ENCODE measurements at regions not wholly inside any gene's neighbourhood (a gene's known extent, or its start where the extent isn't known, plus 50 kb on each side); places are given as distances from the start of the nearest gene placed in this dataset.

- DNase-seq (ENCODE audit: low spot score) = no peak
Measured at GRCh38 chr16:86889974-86890373, 311.6 kb downstream of the FOXL1 start.

DNA sequence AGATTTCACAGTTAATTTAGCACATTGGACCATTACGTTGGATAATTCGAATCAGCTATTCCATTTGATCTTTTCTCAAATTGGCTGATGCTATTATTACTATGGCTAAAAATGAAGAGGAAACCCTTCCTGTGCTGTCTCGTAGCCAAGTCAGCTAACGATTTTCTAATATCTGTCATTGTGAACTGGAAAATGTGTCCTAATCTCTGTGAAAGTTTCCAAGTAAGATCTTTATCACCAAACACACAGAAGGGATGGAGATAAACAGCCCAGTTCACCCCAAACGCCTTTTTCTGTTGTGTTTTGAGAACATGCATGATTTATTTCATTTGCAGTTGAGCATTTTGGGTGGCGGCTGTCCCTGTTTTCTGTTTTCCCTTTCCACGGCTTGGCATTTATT is 312.8 kb downstream of the FOXL1 start:
- no peak for DNase-seq (ENCODE audit: low spot score)

GRCh38 chr16:86891631-86892030 is 313.3 kb downstream of the FOXL1 start:
- DNase-seq (ENCODE audit: low spot score) = no peak

DNA sequence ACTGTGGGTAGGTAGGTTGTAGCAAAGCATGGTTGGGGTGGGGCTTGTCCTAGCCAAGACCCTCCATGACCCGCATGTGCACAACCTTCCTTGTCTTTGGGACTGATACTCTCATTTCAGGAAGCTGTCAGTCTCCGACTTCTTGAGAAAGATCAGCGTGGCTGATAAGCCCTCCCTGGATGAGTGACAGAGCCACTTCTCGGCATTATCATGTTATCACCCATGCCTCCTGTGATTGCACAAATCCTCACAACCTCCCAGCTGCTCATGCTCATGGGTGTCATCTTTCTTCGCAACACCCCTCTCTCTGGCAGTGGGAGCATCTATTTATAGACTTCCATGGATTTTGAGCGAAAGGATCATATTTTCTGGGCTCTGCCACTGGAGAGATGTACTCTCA is 314.2 kb downstream of the FOXL1 start:
- no peak for DNase-seq (ENCODE audit: low spot score)

GRCh38 chr16:86893506-86893905 is 315.2 kb downstream of the FOXL1 start:
- DNase-seq (ENCODE audit: low spot score) = no peak

DNA sequence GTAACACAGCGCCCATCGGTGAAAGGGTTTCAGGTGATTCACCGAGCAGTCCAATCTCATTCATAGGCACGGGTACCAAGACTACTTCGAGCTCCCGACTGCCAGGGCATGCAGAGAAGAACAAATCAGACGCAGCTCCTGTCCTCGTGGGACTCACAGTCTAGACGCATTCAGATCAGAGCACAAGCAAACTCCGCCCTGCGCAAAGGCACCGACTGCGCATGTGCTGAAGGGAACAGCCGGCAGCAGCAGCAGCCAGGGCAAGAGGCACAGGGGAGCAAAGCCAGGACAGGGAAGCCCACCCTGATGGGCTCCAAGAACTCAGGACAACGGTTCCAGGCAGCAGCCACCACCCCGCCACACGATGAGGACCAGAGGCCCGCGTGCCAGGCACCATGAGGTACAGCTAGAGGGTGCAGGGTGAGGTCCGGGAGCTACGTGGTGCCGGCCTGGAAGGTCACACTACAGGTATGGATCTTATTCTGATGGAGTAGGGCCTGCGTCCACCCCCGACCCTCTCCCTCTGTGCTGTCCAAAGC is 315.7 kb downstream of the FOXL1 start:
- no peak for DNase-seq (ENCODE audit: low spot score)

GRCh38 chr16:86894925-86895324 is 316.6 kb downstream of the FOXL1 start:
- DNase-seq (ENCODE audit: low spot score) = no peak

GRCh38 chr16:86895606-86896005 is 317.3 kb downstream of the FOXL1 start:
- DNase-seq (ENCODE audit: low spot score) = no peak

GRCh38 chr16:86896976-86897375 is 318.6 kb downstream of the FOXL1 start:
- no peak for DNase-seq (ENCODE audit: low spot score)

DNA sequence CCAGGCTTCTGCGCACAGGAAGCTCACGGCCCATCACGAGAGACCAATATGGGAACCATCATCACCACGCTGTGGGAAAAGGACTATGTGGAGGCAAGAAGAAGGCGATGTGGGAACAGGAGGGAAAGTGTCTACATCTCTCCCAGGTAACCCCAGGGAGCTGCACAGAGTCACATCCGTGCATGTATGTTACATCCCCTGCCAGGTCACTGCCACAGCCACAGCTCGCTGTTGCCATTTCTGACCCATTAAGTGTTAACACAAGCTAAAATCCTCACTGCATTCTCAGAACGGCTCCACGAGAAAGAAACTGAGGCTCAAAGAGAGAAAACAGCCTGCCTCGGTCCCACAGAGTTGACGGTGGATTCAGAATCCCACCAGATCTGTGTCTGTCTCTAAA is 319.1 kb downstream of the FOXL1 start:
- no peak for DNase-seq (ENCODE audit: low spot score)

DNA sequence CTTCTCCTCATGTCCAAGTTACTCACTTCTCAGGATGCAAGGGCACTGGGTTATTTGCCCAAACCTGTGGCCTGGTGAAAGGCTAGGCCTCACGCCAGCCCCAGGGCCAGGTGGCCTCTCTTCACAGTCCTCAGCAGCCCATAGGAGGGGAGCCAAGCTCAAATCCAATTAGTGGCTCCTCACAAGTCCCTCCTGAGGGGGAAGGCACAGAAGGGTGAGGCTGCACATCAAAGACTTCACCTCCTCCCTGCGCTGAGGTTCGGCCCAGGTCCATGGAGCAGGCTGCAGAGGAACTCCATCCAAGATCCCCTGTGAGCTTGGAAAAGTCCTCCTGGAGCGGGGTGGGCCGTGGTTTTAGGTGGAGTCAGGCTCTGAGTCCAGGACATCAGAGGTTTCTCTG is 320.0 kb downstream of the FOXL1 start:
- DNase-seq (ENCODE audit: low spot score) = no peak

DNA sequence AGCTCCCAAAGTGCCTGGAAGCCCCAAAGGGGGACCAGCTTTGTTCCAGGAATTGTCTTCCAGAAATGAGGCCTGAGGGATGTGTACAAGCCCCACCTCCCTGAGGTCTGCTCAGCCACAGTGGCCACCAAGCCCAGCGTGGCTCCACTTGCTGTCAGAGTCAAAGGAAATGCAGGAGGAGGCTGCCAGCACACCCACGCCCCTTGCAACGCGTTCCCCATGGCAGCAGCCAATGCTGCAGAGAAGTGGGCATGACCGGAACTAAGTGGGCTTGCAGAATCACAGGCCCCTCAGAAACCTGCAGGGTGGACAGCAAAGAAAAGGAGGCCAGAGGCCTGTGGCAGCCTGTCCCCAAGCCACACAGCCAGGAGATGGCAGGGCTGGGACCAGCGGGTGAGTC is 320.8 kb downstream of the FOXL1 start:
- no peak for DNase-seq (ENCODE audit: low spot score)

DNA sequence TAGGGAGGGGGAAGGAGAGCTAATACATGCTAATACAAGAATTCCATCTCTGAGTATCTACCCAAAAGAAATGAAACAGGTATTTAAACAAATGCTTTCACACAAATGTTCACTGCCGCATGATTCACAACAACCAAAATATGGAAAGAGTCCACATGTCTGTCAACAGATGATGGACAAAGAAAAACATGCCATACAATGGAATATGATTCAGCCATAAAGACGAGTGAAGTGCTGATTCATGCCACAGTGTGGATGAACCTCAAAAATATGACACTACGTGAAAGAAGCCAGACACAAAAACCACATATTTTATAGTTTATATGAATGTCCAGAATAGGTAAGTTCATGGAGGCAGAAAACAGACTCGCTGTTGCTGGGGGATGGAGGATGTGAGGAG is 321.4 kb downstream of the FOXL1 start:
- DNase-seq (ENCODE audit: low spot score) = no peak

DNA sequence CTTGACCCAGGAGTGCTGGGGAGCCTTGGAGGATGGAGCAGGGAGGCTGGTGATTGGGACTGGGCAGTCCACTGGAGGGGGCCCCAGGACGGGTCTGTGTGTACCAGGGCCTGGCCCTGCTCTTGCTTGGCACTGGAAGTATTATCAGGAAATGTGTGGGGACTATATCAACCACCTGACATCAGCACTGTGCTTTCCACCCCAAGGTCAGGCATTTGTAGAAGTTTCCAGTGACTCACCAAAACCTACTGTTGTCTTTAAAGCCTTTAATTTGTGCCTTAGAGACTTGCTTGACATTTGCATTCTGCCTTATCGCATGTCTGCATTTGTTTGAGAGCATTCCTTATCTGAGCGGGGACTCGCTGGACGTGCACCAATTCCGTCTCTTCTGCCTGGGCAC is 323.1 kb downstream of the FOXL1 start:
- no peak for DNase-seq (ENCODE audit: low spot score)

DNA sequence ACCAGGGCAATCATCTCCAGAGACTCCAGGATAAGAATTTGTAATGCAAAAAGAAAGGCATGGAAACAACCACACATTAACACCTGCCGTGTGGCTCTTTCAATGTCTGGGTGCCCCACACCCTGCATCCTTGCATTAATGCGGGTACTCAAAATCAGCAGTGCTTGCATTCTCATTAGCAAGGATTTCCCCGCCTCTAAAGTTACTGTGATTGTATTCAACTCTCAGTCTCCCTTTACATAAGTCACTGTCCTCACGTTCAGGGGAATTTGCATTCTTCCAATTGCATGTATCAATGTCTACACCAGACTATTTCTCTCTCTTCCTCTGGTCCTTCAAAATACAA is 324.3 kb downstream of the FOXL1 start:
- DNase-seq (ENCODE audit: low spot score) = no peak

DNA sequence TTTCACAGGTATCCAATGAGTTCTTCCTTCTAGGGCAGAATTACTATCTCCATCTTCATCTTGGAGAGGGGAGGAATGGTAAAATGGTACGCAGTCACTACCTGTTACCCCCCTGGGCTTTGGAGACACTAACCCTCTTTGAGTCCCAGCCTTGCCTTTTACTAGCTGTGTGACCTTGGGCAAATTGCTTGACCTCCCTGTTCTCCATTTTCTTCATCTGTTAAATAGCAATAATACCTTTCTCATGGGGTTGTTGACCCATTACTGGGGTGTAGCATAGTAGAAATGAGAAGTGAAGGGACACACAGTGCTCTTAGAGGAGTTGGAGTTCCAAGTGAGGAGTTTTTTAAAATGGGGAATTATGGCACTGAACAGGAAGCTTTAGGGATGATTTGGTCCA is 324.7 kb downstream of the FOXL1 start:
- no peak for DNase-seq (ENCODE audit: low spot score)

DNA sequence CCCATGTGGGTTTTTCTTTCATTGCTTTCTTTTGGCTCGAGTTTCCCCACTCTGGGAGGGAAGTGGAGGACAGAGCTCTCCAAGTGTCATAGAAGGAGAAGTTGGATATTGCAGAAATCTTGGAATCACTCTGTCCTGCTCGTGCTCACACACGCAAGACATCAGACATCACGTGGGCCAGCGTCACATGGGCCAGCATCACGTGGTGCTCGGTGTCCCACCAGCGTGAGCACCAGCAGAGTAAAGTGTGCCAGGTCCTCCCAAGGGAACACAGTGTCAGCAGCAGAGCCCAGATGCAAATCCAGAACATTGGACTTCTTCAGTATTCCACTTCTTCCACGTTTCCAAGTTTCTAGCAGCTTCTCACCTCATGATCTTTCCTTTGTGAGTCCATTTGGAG is 327.0 kb downstream of the FOXL1 start:
- DNase-seq (ENCODE audit: low spot score) = no peak

DNA sequence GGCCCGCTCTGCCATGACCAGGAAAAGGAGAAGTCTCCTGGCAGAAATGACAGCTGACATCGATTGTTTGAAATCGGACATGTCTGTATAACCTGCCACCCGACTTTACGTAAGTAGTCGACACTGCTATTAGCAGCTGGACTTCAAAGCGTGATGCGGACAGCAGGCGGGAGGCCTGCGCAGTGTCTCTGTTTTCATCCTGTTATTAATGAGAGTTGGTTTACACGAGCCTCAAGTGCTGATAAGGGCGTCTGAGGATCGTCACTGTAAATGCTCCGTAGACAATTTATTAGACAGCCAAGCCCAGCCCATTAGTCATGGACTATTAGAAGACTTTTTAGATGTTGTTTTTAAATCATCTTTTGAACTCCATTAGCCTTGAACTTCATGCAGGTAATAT is 328.3 kb downstream of the FOXL1 start:
- no peak for DNase-seq (ENCODE audit: low spot score)

- DNase-seq (ENCODE audit: low spot score) = no peak
Measured at GRCh38 chr16:86909359-86910160, 331.2 kb downstream of the FOXL1 start.

- no peak for DNase-seq (ENCODE audit: low spot score)
Measured at GRCh38 chr16:86910161-86910769, 331.9 kb downstream of the FOXL1 start.

- DNase-seq (ENCODE audit: low spot score) = no peak
Measured at GRCh38 chr16:86911437-86911958, 333.1 kb downstream of the FOXL1 start.

DNA sequence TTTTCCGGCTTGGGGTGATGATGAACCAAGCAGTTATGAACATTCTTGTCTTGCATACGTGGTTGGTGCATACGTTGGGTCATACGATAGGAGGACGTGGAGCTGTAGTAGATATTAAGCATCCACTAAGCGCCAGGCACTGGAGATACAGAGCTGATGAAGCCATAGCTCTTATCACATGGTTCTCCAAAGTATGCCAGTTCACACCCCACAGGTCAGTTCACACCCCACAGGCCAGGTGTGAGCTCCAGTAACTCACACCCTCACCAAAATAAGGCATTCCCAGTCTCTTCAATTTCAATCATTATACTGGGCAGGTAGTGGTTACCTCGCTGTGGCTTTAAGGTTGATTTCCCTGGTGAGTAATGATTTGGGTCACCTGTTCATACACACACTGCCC is 335.5 kb downstream of the FOXL1 start:
- no peak for DNase-seq (ENCODE audit: low spot score)

GRCh38 chr16:86914876-86915717 is 336.7 kb downstream of the FOXL1 start:
- no peak for DNase-seq (ENCODE audit: low spot score)
